CMK (cell line): ENCODE measurements at regions not wholly inside any gene's neighbourhood (a gene's known extent, or its start where the extent isn't known, plus 50 kb on each side); places are given as distances from the start of the nearest gene placed in this dataset.
"Not testable (repeated sequence)": the region's sequence is repeated elsewhere in the genome, so short reads cannot be mapped to it uniquely, and the experiment has no call there.

Source experiments
- DNase-seq: peaks from one replicate; pipeline ENCODE4 v3.0.0-alpha.2; 2010; ENCODE audit warnings: low read depth

DNA sequence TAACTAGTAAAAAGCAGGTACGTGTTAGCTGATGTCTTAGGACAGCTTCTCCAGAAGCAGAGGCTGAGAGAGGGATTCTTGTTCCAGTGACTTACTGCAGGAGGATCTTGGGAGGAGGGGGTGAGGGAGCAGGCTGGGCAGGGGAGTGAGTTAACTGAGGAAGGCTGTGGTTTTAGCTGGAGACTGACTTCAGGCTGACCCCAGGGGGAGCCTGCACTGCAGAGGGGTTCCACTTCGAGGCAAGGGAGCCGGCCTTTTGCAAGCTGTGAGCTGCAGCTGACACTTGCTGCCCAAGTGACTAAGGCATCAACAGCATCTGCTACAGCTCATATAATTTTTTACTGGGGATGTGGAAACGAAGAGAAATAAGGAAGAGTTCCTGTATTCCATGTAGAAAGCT lies 50.4 kb upstream of the SOD1 start:
- no peak for DNase-seq

GRCh38 chr21:31607791-31608190 lies 51.7 kb upstream of the SOD1 start:
- no peak for DNase-seq

- DNase-seq = no peak
These were observed 53.2 kb upstream of the SOD1 start for GRCh38 chr21:31606081-31606874.

GRCh38 chr21:31604591-31605190 lies 54.8 kb upstream of the SOD1 start:
- DNase-seq = peak; percentile 39

GRCh38 chr21:31599563-31599962 lies 59.9 kb upstream of the SOD1 start:
- DNase-seq = no peak

DNA sequence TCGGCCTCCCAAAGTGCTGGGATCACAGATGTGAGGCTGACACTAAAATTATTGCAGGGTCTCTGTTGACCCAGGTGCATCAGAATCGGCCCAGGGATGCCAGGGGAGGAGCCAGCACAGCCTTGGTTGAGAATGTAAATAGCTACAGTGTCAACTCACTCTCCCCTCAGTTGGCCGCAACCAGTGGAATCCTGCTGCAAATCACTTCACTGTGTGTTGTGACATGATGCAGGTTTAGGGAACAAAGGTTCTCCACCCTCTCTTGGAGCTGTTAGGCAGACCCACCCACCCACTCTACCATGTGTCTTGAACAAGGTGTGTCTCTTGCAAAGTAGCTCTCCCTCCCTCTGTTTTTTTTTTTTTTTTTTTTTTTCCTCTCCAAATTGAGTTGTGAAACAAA lies 60.5 kb upstream of the SOD1 start:
- DNase-seq = no peak

DNA sequence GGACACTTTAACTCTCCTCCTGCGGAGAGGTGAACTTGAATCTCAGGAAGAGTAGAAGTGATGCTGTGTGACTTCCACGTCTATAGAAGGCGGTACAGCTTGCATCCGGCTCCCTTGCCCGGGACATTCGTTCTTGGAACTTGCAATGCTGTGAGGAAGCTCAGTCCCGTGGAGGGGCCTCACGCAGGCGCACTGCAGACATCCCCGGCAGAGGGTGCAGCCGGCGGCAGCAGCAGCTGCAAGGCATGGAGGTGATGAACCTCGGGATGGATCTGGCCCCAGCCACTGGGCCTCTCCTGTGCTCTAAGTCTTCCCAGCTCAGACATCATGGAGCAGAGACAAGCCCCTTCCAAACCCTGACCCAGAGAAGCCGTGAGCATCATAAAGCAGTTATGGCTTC lies 61.8 kb upstream of the SOD1 start:
- no peak for DNase-seq

- no peak for DNase-seq
These were observed 63.4 kb upstream of the SOD1 start for GRCh38 chr21:31596055-31596454.

DNA sequence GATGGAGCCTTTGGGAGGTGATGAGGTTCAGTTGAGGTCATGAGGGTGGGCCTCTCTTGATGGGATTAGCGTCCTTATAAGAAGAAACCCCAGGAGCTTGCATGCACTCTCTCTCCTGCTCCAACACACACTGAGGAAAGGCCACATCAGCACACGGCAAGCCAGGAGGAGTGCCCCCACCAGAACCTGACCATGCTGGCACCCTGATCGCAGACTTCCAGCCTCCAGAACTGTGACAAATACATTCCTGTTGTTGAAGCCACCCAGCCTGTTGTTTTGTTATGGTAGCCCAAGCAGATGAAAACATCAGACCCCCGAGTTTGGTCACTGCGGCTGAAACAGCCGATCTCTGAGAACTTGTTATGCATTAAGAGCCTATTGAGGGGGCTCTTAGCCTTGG lies 64.8 kb upstream of the SOD1 start:
- DNase-seq = no peak

DNA sequence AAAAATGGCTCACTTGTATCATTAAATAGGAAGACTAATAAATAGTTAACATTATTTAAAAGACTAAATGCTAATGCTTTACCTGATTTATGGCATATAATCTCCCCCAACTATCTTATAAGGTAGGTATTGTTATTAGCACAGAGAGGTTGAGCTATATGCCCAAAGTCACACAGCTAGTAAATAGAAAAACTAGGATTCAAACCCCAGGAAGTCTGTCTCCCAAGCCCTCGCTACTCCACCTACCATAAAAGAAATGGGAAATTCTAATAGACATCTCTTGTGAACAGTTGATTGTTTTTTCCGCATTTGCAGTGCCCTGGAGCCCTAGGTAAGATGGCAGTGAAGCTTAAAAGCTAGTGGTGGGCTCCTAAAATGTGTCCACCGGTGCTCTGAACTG lies 65.2 kb upstream of the SOD1 start:
- DNase-seq = no peak

- no peak for DNase-seq
These were observed 66.4 kb upstream of the SOD1 start for GRCh38 chr21:31592963-31593560.

DNA sequence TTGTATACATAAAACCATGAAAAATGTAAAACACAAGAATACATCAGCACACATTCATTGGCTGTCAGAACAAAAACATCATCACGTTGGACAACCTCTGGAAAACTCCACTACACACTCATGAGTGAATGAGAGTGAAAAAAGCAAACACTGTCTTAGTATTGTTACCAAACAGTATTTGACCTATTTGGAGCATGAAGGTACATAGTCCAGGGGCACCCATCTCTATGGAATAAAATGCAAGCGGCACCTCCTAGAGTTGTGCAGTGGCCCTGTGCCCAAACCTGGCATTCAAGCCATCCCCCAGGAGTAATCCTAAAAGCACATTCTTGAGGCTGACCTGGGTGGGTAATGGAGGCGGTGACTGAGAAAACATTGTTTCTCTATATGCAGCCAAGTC lies 67.0 kb upstream of the SOD1 start:
- DNase-seq = no peak

DNA sequence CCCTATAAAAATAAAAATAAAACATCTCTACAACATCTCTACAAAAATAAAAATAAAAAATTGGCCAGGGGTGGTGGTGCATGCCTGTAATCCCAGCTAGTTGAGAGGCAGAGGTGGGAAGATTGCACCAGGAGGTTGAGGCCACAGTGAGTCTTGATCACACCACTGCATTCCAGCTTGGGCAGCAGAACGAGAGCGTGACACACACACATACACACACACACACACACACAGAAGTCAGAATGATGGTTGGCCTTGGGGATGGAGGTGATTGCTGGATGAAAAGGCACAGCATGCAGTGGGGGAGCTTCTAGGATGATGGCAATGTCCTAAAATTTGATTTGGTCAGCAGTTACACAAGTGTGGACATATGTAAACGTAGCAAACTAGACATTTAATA lies 69.7 kb upstream of the SOD1 start:
- no peak for DNase-seq

- DNase-seq = no peak
These were observed 73.4 kb upstream of the SOD1 start for GRCh38 chr21:31586118-31586517.

DNA sequence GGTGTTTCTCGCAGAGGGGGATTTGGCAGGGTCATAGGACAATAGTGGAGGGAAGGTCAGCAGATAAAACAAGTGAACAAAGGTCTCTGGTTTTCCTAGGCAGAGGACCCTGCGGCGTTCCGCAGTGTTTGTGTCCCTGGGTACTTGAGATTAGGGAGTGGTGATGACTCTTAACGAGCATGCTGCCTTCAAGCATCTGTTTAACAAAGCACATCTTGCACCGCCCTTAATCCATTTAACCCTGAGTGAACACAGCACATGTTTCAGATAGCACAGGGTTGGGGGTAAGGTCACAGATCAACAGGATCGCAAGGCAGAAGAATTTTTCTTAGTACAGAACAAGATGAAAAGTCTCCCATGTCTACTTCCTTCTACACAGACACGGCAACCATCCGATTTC lies 75.6 kb upstream of the SOD1 start:
- not testable (repeated sequence) for DNase-seq

DNA sequence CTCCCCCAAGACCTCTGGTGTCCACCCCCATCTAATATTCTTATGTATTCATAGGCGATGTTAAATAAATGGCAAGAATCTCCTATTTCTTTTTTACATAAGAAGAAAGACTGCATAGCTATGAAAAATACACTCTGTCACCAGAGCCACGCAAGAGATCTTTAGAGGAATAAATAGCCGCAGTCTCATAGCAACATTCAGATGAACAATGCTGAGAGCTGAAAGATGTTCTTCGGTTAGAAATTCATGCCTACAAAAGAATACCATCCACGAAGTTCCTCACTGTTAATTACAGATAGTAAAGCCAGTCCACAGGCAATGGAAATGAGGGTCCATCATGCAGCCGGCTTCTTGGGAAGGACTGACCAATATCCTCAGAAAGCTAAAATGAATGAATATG lies 76.0 kb upstream of the SOD1 start:
- DNase-seq = no peak

GRCh38 chr21:31580866-31581276 lies 78.6 kb upstream of the SOD1 start:
- DNase-seq = peak; percentile 35

- no peak for DNase-seq
These were observed 82.2 kb upstream of the SOD1 start for GRCh38 chr21:31577271-31577670.

DNA sequence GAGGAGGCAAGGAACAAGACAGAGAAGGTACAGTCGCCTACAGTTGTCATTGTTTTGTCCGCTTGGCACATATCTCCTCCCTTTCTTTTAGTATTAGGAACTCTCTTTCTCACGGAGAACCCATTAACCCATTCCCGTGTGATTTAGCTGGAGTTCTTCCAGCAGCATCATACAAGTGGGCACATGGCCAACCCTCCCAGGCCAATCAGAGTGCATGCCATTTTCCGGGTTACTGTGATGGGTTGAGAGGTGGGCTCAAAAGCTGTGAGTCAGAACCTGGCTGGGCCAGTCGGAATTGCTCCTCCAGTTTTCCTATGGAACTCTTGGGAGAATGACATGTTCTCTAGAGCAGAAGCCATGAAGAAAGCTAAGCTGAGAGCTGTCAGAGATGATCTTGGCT lies 83.1 kb upstream of the SOD1 start:
- DNase-seq = no peak

GRCh38 chr21:31573217-31573616 lies 86.3 kb upstream of the SOD1 start:
- DNase-seq = no peak

DNA sequence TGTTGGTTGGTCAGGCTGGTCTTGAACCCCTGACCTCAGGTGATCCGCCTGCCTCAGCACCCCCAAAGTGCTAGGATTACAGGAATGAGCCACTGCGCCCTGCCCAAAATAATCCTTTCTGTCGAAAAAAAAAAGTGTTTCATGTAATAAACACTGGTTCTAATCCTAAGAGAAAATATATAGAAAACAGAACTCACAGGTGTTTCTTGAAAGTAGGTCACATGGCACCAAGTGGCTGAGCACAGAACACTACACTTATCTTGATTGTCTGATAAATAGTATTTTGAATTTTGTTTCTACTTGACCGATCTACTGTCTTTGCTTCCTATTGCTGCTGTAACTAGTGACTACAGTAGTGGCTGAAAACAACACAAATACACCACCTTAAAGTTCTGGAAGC lies 87.6 kb upstream of the SOD1 start:
- no peak for DNase-seq

- DNase-seq = no peak
These were observed 88.5 kb upstream of the SOD1 start for GRCh38 chr21:31570824-31571566.

DNA sequence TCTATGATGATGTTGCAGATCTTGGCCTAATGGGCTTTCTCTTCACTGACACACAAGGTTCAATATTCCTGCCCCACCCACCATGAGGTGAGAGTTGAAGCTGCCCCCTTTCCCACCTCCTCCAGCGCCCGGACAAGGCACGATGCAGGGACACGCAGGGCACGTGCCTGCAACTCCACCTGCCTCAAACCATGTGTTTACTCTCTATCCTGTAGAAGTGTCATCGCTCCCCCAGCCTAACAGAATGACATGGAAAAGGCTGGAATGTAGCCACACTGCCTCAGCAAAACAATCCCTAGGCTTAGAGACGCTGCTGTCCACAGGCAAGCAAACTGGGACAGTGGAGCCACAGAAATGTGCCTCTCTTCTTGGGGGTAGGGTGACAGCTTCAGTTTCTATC lies 92.9 kb upstream of the SOD1 start:
- no peak for DNase-seq
